KMS-11 (cell line): ENCODE measurements at regions not wholly inside any gene's neighbourhood (a gene's known extent, or its start where the extent isn't known, plus 50 kb on each side); places are given as distances from the start of the nearest gene placed in this dataset.

ENCODE experiments used
- H2AFZ ChIP-seq: fragments of 200-600 bp; sonication (generic); 2 replicates; pipeline ENCODE4 v1.6.1; 2016; ENCODE audit warnings: antibody characterized with exemption, mixed run types, low read depth
- H3K27ac ChIP-seq: fragments of 200-600 bp; sonication (generic); 2 replicates; pipeline ENCODE4 v1.6.1; 2016; ENCODE audit warnings: mild to moderate bottlenecking, mixed run types
- H3K27me3 ChIP-seq: fragments of 200-600 bp; sonication (generic); 2 replicates; pipeline ENCODE4 v1.6.1; 2017; ENCODE audit warnings: mild to moderate bottlenecking, low read depth, mixed run types, moderate library complexity; ENCODE audit not compliant: insufficient read depth
- H3K36me3 ChIP-seq: fragments of 200-600 bp; sonication (generic); 2 replicates; pipeline ENCODE4 v1.6.1; 2017; ENCODE audit warnings: mild to moderate bottlenecking, mixed run types; ENCODE audit not compliant: insufficient read depth
- H3K4me1 ChIP-seq: fragments of 200-600 bp; sonication (generic); 2 replicates; pipeline ENCODE4 v1.6.1; 2016; ENCODE audit warnings: mild to moderate bottlenecking, low read depth, mixed run types; ENCODE audit not compliant: poor library complexity, severe bottlenecking
- H3K4me2 ChIP-seq: fragments of 200-600 bp; sonication (generic); 2 replicates; pipeline ENCODE4 v1.7.0; 2016; ENCODE audit warnings: mild to moderate bottlenecking, mixed run types
- H3K4me3 ChIP-seq: fragments of 200-600 bp; sonication (generic); IDR thresholded peaks from 2 replicates; pipeline ENCODE4 v1.6.1; 2017; ENCODE audit warnings: low read depth, low read length, mixed read lengths; ENCODE audit not compliant: insufficient read depth
- H3K79me2 ChIP-seq: fragments of 200-600 bp; sonication (generic); 2 replicates; pipeline ENCODE4 v1.6.1; 2016; ENCODE audit warnings: low read depth, mixed run types; ENCODE audit not compliant: insufficient read depth
- H3K9ac ChIP-seq: fragments of 200-600 bp; sonication (generic); 2 replicates; pipeline ENCODE4 v1.6.1; 2016; ENCODE audit warnings: mild to moderate bottlenecking, mixed run types
- H4K20me1 ChIP-seq: fragments of 200-600 bp; sonication (generic); 2 replicates; pipeline ENCODE4 v1.6.1; 2016; ENCODE audit warnings: mild to moderate bottlenecking, mixed run types; ENCODE audit not compliant: insufficient read depth
- CTCF ChIP-seq: fragments of 200-600 bp; sonication (generic); conservative IDR thresholded peaks from 2 replicates; pipeline ENCODE4 v1.6.1; 2017; ENCODE audit warnings: low read depth, mild to moderate bottlenecking, antibody characterized with exemption, low read length, moderate library complexity, mixed read lengths

- no peak for TF ChIP-seq CTCF
- Histone ChIP-seq H2AFZ (no peak overlapping the region), H3K27ac (no peak overlapping the region), H3K4me3 (no peak overlapping the region), H3K36me3 (no peaks in the 10 kb centered on the region), H3K27me3 (no peaks in the 10 kb centered on the region), H3K4me2 (no peak overlapping the region), H3K9ac (no peak overlapping the region), H3K4me1 (no peaks in the 10 kb centered on the region), H3K79me2 (no peaks in the 10 kb centered on the region), H4K20me1 (no peaks in the 10 kb centered on the region)
Observed at GRCh38 chr1:25061261-25061995, 131.4 kb upstream of the RUNX3 start.

GRCh38 chr1:25057188-25057587 is 127.1 kb upstream of the RUNX3 start:
- TF ChIP-seq CTCF, result no peak
- Histone ChIP-seq H3K27me3 (0 out of 2 replicates have a peak, but pooled peaks cover 2% of the 10 kb centered on the region), H3K36me3 (no peaks in the 10 kb centered on the region), H3K79me2 (no peaks in the 10 kb centered on the region), H3K4me1 (no peaks in the 10 kb centered on the region), H3K4me3 (no peak overlapping the region), H2AFZ (no peak overlapping the region), H4K20me1 (no peaks in the 10 kb centered on the region), H3K9ac (no peak overlapping the region), H3K4me2 (no peak overlapping the region), H3K27ac (no peak overlapping the region)

GRCh38 chr1:25056536-25056935 is 126.5 kb upstream of the RUNX3 start:
- Histone ChIP-seq H3K27me3 (0 out of 2 replicates have a peak, but pooled peaks cover 2% of the 10 kb centered on the region), H3K9ac (no peak overlapping the region), H2AFZ (no peak overlapping the region), H3K27ac (no peak overlapping the region), H3K79me2 (no peaks in the 10 kb centered on the region), H3K4me1 (no peaks in the 10 kb centered on the region), H3K36me3 (no peaks in the 10 kb centered on the region), H3K4me2 (no peak overlapping the region), H3K4me3 (no peak overlapping the region), H4K20me1 (no peaks in the 10 kb centered on the region)
- no peak for TF ChIP-seq CTCF

- H3K36me3 ChIP-seq, result no peaks in the 10 kb centered on the region
- TF ChIP-seq CTCF, result no peak
- no peaks in the 10 kb centered on the region for H4K20me1 ChIP-seq
- no peak overlapping the region for H3K4me3 ChIP-seq
- H3K4me1 ChIP-seq, result no peaks in the 10 kb centered on the region
- no peak overlapping the region for H2AFZ ChIP-seq
- no peak overlapping the region for H3K4me2 ChIP-seq
- H3K27ac ChIP-seq, result no peak overlapping the region
- no peak overlapping the region for H3K9ac ChIP-seq
- no peaks in the 10 kb centered on the region for H3K79me2 ChIP-seq
- H3K27me3 ChIP-seq, result 0 out of 2 replicates have a peak, but pooled peaks cover 2% of the 10 kb centered on the region
Observed at GRCh38 chr1:25055961-25056360, 125.9 kb upstream of the RUNX3 start.
